ENCODE measurements at regions not wholly inside any gene's neighbourhood (a gene's known extent, or its start where the extent isn't known, plus 50 kb on each side); places are given as distances from the start of the nearest gene placed in this dataset.

GRCh38 chr10:3418926-3419325 lies 246.3 kb upstream of the PITRM1 start:
- H3K4me3 ChIP-seq (replicated peaks; ENCODE audit: low read depth, low read length) = no peak overlapping the region
- TF ChIP-seq, protein P1, sequence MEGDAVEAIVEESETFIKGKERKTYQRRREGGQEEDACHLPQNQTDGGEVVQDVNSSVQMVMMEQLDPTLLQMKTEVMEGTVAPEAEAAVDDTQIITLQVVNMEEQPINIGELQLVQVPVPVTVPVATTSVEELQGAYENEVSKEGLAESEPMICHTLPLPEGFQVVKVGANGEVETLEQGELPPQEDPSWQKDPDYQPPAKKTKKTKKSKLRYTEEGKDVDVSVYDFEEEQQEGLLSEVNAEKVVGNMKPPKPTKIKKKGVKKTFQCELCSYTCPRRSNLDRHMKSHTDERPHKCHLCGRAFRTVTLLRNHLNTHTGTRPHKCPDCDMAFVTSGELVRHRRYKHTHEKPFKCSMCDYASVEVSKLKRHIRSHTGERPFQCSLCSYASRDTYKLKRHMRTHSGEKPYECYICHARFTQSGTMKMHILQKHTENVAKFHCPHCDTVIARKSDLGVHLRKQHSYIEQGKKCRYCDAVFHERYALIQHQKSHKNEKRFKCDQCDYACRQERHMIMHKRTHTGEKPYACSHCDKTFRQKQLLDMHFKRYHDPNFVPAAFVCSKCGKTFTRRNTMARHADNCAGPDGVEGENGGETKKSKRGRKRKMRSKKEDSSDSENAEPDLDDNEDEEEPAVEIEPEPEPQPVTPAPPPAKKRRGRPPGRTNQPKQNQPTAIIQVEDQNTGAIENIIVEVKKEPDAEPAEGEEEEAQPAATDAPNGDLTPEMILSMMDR (IDR thresholded peaks at IDR 0.05; ENCODE audit: low read depth, low read length, missing control alignments) = no peak
- DNase-seq (ENCODE audit: extremely low read depth, low read depth) = no peak

- DNase-seq (ENCODE audit: extremely low read depth, low read depth) = no peak
- no peak overlapping the region for H3K4me3 ChIP-seq (replicated peaks; ENCODE audit: low read depth, low read length)
- TF ChIP-seq, protein P1 (IDR thresholded peaks at IDR 0.05; ENCODE audit: low read depth, low read length, missing control alignments) = no peak
These were observed 245.6 kb upstream of the PITRM1 start for GRCh38 chr10:3418041-3418754.

DNA sequence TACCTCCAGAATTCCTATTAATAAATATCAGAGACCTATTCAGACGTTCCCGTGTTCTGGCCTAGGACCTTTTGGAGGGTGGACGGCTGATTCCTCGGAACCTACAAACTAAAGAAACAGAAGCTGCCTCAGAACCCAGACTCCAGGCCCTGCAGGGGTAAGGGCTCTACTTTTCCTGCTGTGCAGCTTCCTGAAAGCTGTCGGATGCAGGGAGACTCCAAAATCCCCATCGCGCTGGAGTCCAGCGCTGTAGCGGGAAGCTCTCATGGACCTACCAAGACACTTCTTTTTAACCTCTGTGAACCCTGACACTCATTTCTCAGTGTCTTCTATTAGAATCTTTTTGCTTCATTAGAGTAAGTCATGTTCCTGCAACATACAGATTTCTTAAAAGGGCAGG lies 244.5 kb upstream of the PITRM1 start:
- TF ChIP-seq, protein P1 (IDR thresholded peaks at IDR 0.05; ENCODE audit: low read depth, low read length, missing control alignments) = no peak
- no peak for DNase-seq (ENCODE audit: extremely low read depth, low read depth)
- no peak overlapping the region for H3K4me3 ChIP-seq (replicated peaks; ENCODE audit: low read depth, low read length)

DNA sequence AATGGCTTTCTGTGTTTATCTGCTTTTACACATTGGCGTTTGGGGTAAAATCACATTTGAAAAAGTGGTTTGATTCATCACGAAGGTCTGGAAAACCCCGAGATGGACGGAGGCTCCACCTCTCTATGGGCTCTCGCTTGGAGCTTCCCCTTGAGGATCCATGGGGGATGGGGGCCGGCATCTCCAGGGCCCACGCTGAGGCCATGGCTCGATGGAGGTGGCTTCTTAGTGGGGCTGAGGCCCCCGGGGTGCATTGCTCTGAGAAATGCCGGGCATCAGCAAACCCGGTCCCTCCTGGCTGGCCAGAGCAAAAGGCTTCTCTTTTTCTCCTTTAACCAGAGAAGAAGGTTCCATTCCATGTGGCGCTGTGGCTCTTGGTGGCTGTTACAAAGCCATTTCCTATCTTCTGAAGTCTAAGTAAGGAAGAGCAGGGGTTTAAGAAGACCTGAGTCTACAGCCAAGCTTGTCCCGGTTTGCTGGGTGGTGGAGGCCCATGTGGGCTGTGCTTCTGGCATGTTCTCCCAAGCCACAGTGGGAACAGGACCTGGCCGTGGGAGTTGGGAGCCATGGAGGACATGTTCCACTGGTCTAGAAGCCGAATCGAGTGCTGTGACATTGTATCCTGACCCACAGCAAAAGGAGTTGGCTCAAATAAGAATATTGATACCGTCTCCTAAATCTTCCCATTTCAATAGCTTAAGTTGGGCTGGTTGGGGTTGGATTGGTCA lies 243.5 kb upstream of the PITRM1 start:
- H3K4me3 ChIP-seq (replicated peaks; ENCODE audit: low read depth, low read length) = no peak overlapping the region
- DNase-seq (ENCODE audit: extremely low read depth, low read depth) = no peak
- TF ChIP-seq, protein P1 (IDR thresholded peaks at IDR 0.05; ENCODE audit: low read depth, low read length, missing control alignments) = no peak

GRCh38 chr10:3415038-3415736 lies 242.6 kb upstream of the PITRM1 start:
- TF ChIP-seq, protein P1 (IDR thresholded peaks at IDR 0.05; ENCODE audit: low read depth, low read length, missing control alignments) = no peak
- DNase-seq (ENCODE audit: extremely low read depth, low read depth) = no peak

DNA sequence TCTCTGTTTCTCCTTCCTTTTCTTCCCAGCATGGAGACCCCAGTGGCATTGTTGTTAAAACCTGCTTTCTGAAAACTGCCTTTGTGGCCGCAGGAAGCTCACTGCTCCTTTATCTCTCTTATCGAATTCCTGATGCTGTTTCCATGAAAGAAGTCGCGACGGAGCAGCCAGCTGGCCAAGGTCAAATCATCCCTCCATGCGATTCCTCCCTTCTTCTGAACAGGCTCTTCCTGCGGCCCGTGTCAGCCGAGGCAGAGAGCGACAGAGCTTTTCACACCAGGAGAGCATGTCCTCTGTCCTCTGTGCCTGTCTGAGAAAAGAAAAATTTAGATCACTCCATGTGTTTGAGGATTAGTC lies 242.1 kb upstream of the PITRM1 start:
- TF ChIP-seq, protein P1 (IDR thresholded peaks at IDR 0.05; ENCODE audit: low read depth, low read length, missing control alignments) = no peak

More at GRCh38 chr10:3415038-3415736, 242.6 kb upstream of the PITRM1 start:
- no peak overlapping the region for H3K4me3 ChIP-seq (replicated peaks; ENCODE audit: low read depth, low read length)

More for the DNA sequence above, 242.1 kb upstream of the PITRM1 start:
- no peak overlapping the region for H3K4me3 ChIP-seq (replicated peaks; ENCODE audit: low read depth, low read length)
- DNase-seq (ENCODE audit: extremely low read depth, low read depth) = no peak
